Raji (cell line): ENCODE measurements at regions not wholly inside any gene's neighbourhood (a gene's known extent, or its start where the extent isn't known, plus 50 kb on each side); places are given as distances from the start of the nearest gene placed in this dataset.

Experiments used
- POLR2A ChIP-seq: IDR thresholded peaks from 2 replicates; pipeline ENCODE4 v1.6.1; 2011; ENCODE audit warnings: low read depth, low read length, control low read depth; ENCODE audit not compliant: insufficient read depth

- TF ChIP-seq POLR2A: no peak
Measured at GRCh38 chr15:30770759-30771158, 133.0 kb upstream of the FAN1 start.

DNA sequence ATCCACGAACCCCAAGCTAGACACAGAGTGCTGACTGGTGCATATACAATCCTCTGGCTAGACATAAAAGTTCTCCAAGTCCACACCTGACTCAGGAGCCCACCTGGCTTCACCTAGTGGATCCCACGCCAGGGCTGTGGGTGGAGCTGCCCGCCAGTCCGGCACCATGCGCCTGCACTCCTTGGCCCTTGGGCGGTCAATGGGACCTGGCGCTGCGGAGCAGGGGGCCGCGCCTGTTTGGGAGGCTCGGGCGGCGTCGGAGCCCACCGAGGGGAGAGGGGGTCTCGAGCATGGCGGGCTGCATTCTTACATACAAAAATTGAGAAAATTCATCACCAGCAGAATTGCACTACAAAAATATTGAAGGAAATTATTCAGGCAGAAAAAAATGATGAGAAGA is 120.7 kb upstream of the FAN1 start:
- no peak for TF ChIP-seq POLR2A

GRCh38 chr15:30788595-30788994 is 115.1 kb upstream of the FAN1 start:
- no peak for TF ChIP-seq POLR2A

DNA sequence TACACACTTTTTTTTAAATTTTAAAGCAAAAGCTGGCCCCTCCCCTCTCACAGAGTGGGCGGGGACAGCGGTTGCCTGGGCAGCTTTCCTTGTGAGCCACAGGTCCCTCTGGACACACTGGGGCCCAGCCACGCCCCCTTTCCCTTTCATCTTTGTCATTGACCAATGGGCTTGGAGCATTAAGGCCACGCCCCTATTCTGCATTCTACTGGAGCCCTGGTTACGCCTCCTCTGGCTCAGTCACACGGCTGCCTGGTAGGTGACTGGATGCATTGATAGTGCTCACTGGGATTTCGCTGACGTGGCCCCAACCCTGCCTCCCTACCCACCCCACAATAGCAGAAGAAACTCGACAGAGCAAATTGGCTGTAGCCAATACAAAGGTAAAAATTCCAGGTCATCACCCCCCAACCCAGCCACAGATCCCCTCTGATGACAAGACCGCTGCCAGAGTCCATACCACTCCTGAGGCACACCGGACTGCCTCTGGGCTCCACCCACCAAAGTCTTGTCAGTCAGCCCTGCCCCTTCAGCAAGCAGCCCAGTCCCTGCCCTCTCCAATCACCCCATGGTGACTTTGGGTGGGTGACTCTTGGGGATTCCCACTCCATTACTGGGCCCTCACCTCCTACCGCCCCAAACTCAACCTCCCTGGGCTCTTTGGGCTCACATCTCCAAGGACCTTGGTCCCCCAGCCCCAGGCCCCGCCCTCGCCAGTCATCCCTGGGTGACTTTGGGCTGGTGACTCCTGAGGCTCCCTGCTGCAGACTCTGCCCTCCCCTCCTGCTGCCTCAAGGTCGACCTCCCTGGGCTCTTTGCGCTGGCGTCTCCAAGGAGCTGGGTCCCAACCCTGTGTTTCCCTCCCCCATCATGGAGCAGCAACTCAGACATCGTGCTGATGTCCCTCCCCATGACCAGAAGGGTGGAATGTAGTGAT is 112.2 kb upstream of the FAN1 start:
- TF ChIP-seq POLR2A: no peak

- no peak for TF ChIP-seq POLR2A
Measured at GRCh38 chr15:30794388-30794787, 109.3 kb upstream of the FAN1 start.

- TF ChIP-seq POLR2A: no peak
Measured at GRCh38 chr15:30816430-30816829, 87.3 kb upstream of the FAN1 start.

DNA sequence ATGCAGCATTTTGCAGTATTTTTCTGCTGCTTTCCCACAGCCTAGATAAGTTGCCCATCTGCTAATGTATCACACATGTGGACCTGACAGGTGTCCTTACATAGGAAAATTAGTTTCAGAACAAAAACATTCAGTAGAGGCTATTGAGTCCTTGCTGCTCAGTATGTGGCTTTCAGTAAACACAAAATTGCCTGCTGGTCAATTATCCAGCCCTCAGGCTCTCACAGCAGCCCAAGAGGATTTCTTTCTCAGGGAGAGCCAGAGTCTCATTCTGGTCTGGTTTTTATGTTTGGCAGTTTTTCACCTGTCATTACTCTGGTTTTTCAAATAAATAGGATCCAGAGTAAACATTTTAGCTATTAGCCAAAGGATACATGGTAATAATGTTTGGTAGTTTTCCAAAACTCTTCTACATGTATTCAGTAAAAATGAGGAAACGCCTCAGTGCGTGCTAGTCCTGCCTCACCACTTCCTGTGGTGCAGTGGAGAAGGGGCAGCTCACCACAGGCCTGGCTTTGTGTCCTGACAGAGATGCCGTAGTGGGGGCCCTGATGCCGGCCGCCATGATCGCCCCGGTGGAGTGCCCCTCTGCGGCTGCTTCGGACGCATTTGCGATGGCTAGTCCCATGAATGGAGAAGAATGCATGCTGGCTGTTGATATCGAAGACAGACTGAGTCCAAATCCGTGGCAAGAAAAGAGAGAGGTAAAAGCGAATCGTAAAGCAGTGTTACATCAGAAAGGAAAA is 80.5 kb upstream of the FAN1 start:
- peak; percentile 32; the same call in 1 of the 2 replicates for TF ChIP-seq POLR2A

DNA sequence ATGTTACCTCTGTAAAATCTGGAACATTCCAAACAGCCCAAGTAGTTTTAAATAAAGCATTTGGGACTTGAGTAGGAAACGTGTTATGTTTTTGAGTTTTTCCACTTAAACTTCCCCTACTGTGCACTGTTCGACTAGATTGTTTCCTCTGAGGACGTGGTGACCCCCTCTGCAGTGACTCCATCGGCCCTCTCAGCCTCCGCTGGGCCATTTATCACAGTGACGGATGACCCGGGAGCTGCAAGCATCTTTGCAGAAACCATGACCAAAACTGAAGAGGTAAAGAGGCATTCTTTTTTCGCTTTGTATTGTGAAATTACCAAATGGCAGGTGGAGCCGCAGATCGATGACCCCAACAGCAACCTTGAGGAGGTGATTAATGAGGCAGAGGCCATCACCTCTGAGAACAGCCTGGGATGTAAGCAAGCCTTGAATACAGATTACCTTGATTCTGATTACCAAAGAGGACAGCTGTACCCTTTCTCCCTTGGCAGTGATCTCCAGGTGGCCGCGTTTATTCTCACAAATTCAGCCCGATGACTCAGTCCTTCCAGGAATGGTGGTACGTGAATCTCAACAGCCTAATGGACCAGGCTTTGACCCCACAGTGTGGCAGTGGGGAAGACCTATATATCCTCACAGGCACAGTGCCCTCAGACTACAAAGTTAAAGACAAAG is 79.1 kb upstream of the FAN1 start:
- TF ChIP-seq POLR2A: no peak

GRCh38 chr15:30827625-30828303 is 76.0 kb upstream of the FAN1 start:
- no peak for TF ChIP-seq POLR2A

- TF ChIP-seq POLR2A: no peak
Measured at GRCh38 chr15:30830961-30831360, 72.8 kb upstream of the FAN1 start.
